ENCODE measurements at regions not wholly inside any gene's neighbourhood (a gene's known extent, or its start where the extent isn't known, plus 50 kb on each side); places are given as distances from the start of the nearest gene placed in this dataset.

DNA sequence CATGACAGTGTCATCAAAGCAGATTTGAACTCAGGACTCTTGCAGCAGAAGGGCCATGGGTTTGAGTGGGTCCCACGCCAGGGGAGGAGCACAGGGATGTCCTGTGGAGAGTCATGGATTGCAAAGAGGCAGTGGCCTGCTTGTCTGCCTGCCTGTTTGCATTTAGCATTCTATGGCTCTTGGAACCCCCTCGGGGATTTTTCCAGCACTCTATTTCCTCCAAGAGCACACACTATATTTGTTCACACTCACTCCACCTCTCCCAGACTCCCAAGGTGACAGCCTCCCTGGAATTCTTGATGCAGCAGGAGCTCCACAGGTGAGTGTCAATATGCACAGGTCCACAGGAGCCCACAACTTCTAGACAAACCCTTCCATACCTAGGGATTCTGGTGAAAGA, 73.1 kb upstream of the LRRN2 start:
- TF ChIP-seq ARNT (IDR thresholded peaks at IDR 0.05) (no peak), FOXM1 (IDR thresholded peaks at IDR 0.05; ENCODE audit: borderline replicate concordance) (no peak), NFRKB (IDR thresholded peaks at IDR 0.05) (no peak), SP1 (IDR thresholded peaks at IDR 0.05) (no peak), FOXA1 (IDR thresholded peaks at IDR 0.05) (no peak), ZNF384 (IDR thresholded peaks at IDR 0.05) (no peak)

Measured in HEK293T (cell line).